Astrocyte of the spinal cord (primary cell): ENCODE measurements at regions not wholly inside any gene's neighbourhood (a gene's known extent, or its start where the extent isn't known, plus 50 kb on each side); places are given as distances from the start of the nearest gene placed in this dataset.
"Not testable (repeated sequence)": the region's sequence is repeated elsewhere in the genome, so short reads cannot be mapped to it uniquely, and the experiment has no call there.

Experiments used
- DNase-seq: peaks from one replicate; pipeline ENCODE4 v3.0.0; 2011; ENCODE audit warnings: low read depth, low spot score
- H3K4me3 ChIP-seq: 2 replicates; pipeline ENCODE4 v1.5.1; 2011; ENCODE audit warnings: low read depth, mild to moderate bottlenecking, low read length, moderate library complexity
- in situ Hi-C: cut with HindIII; loops from 2 replicates; pipeline ENCODE4 v1.10.0; 2017; ENCODE audit warnings: low sequenced_read_pairs
- TF ChIP-seq, protein P1 (sequence below): IDR thresholded peaks from 2 replicates; pipeline ENCODE4 v1.5.1; 2012; ENCODE audit warnings: low read depth, mild to moderate bottlenecking, low read length, inconsistent platforms

- DNase-seq = peak; percentile 76
- H3K4me3 ChIP-seq = no peak overlapping the region
- TF ChIP-seq, protein P1, sequence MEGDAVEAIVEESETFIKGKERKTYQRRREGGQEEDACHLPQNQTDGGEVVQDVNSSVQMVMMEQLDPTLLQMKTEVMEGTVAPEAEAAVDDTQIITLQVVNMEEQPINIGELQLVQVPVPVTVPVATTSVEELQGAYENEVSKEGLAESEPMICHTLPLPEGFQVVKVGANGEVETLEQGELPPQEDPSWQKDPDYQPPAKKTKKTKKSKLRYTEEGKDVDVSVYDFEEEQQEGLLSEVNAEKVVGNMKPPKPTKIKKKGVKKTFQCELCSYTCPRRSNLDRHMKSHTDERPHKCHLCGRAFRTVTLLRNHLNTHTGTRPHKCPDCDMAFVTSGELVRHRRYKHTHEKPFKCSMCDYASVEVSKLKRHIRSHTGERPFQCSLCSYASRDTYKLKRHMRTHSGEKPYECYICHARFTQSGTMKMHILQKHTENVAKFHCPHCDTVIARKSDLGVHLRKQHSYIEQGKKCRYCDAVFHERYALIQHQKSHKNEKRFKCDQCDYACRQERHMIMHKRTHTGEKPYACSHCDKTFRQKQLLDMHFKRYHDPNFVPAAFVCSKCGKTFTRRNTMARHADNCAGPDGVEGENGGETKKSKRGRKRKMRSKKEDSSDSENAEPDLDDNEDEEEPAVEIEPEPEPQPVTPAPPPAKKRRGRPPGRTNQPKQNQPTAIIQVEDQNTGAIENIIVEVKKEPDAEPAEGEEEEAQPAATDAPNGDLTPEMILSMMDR = no peak
- in situ Hi-C loops = no loop called here
These were observed 236.4 kb upstream of the GRM3 start for GRCh38 chr7:86407291-86407690.

DNA sequence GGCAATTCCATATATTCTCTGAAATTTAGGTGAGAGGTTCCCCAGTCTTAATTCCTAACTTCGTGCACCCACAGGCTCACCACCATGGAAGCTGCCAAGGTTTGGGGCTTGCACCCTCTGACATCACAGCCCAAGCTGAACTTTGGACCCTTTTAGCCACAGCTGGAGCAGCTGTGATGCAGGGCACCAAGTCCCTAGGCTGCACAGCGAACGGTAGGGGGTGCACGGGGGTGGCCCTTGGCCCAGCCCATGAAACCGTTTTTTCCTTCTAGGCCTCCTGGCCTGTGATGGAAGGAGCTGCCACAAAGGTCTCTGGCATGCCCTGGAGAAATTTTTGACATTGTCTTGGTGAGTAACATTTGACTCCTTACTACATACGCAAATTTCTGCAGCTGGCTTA lies 251.9 kb upstream of the GRM3 start:
- in situ Hi-C loops = no loop called here
- TF ChIP-seq, protein P1 = no peak
- no peak for DNase-seq
- no peak overlapping the region for H3K4me3 ChIP-seq

DNA sequence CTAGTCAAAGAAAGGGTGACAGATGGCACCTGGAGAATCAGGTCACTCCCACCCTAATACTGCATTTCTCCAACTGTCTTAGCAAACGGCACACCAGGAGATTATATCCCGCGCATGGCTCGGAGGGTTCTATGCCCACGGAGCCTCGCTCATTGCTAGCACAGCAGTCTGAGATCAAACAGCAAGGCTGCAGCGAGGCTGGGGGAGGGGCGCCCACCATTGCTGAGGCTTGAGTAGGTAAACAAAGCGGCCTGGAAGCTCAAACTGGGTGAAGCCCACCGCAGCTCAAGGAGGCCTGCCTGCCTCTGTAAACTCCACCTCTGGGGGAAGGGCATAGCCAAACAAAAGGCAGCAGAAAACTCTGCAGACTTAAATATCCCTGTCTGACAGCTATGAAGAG lies 268.1 kb upstream of the GRM3 start:
- DNase-seq, H3K4me3 ChIP-seq, in situ Hi-C loops: not testable (repeated sequence)

- TF ChIP-seq, protein P1 = no peak
- no peak overlapping the region for H3K4me3 ChIP-seq
- in situ Hi-C loops = no loop called here
- no peak for DNase-seq
These were observed 271.4 kb upstream of the GRM3 start for GRCh38 chr7:86372262-86372661.

GRCh38 chr7:86366946-86367345 lies 276.8 kb upstream of the GRM3 start:
- DNase-seq = no peak
- no peak overlapping the region for H3K4me3 ChIP-seq
- TF ChIP-seq, protein P1 = no peak
- in situ Hi-C loops = no loop called here

DNA sequence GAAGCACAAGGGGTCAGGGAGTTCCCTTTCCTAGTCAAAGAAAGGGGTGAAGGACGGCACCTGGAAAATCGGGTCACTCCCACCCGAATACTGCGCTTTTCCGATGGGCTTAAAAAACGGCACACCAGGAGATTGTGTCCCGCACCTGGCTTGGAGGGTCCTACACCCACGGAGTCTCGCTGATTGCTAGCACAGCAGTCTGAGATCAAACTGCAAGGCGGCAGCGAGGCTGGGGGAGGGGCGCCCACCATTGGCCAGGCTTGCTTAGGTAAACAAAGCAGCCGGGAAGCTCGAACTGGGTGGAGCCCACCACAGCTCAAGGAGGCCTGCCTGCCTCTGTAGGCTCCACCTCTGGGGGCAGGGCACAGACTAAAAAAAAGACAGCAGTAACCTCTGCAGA lies 303.3 kb upstream of the GRM3 start:
- in situ Hi-C loops, DNase-seq, H3K4me3 ChIP-seq: not testable (repeated sequence)

DNA sequence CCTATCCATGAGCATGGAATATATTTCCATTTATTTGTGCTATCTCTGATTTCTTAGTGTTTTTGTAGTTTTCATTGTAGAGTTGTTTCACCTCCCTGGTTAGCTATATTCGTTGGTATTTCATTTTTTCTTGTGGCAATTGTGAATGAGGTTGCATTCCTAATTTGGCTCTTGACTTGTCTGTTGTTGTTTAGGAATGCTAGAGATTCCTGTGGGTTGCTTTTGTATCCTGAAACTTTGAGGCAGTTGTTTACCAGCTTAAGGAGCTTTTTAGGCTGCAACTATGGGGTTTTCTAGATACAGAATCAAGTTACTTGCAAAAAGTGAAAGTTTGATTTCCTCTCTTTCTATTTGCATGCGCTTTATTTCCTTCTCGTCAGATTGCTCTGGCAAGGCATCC lies 304.7 kb upstream of the GRM3 start:
- DNase-seq = no peak
- in situ Hi-C loops = no loop called here
- H3K4me3 ChIP-seq = no peak overlapping the region
- TF ChIP-seq, protein P1 = no peak

DNA sequence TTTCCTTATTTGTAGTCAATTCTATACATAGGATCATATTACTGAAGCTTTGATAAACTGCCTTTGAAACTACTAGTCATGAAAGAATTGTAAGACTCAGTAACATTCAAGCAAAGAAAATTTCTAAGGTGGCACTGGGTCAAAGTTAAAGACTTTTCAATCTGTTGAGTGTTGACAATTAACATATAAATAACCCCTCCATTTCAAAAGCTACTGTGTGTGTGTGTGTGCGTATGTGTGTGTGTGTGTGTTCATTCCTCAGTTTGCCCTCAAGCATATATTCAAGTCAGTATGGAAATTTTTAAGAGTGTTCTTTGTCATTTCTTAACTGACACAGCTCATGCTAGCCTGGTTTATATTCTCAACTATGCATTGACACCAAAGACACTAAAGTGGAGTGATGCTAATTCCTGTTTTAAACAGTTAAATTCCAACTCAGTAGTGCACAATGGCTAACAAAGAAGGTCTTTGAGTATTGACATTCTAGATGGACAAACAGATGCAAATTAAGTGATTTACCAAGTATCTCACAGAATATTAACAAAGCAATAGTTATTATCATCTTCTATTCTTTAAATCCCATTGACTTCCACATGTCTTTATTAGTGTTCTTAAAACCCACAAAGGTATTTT lies 314.8 kb upstream of the GRM3 start:
- TF ChIP-seq, protein P1 = no peak
- in situ Hi-C loops = no loop called here
- no peak for DNase-seq
- no peak overlapping the region for H3K4me3 ChIP-seq
